LNCAP (cell line): ENCODE measurements at regions not wholly inside any gene's neighbourhood (a gene's known extent, or its start where the extent isn't known, plus 50 kb on each side); places are given as distances from the start of the nearest gene placed in this dataset.

Source experiments
- TF ChIP-seq, protein P1 (sequence below): fragments of 450-650 bp; IDR thresholded peaks from 2 replicates; pipeline ENCODE4 v1.5.1; 2017; ENCODE audit warnings: mild to moderate bottlenecking

DNA sequence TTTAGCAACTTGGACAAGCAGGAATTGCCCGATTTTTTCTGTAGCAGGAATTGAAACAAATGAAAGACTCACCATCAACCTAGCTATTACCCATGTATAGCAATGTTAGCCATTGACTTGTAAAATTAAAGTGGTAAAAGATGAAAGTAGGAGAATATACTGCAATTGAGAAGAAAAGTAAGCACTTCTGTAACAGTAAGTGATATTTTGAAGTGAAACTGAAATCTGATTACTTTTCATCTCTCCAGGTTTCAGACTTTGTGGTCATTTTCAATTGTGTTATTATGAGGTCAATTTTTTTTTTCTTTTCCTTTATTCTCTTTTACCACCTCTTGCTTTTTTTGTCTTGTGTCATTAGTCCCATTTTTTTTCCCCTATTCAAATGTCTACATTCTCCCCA is 1078.2 kb downstream of the ZPLD1 start:
- TF ChIP-seq, protein P1, sequence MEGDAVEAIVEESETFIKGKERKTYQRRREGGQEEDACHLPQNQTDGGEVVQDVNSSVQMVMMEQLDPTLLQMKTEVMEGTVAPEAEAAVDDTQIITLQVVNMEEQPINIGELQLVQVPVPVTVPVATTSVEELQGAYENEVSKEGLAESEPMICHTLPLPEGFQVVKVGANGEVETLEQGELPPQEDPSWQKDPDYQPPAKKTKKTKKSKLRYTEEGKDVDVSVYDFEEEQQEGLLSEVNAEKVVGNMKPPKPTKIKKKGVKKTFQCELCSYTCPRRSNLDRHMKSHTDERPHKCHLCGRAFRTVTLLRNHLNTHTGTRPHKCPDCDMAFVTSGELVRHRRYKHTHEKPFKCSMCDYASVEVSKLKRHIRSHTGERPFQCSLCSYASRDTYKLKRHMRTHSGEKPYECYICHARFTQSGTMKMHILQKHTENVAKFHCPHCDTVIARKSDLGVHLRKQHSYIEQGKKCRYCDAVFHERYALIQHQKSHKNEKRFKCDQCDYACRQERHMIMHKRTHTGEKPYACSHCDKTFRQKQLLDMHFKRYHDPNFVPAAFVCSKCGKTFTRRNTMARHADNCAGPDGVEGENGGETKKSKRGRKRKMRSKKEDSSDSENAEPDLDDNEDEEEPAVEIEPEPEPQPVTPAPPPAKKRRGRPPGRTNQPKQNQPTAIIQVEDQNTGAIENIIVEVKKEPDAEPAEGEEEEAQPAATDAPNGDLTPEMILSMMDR = no peak

GRCh38 chr3:103515116-103515515 is 1080.3 kb downstream of the ZPLD1 start:
- TF ChIP-seq, protein P1 = no peak

DNA sequence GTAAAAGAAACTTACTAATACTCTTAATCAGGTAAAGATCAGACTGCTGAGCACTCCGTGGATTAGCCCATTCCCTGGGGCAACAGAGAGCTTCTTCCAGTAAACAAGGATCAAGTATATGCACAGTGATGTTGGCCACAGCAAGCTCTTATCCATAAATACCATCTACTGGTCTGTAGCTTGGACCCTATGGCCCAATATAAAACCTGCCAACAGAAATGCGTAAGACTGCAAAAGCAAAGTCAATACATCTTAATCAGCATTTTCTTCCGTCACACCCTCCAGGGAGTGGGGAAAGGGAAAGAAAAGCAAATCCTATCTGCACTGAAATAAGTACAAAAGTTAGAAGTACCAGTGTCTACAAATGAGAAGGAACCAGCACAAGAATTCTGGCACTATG is 1082.1 kb downstream of the ZPLD1 start:
- TF ChIP-seq, protein P1 = no peak

- TF ChIP-seq, protein P1 = no peak
Measured at GRCh38 chr3:103532986-103533385, 1098.2 kb downstream of the ZPLD1 start.

DNA sequence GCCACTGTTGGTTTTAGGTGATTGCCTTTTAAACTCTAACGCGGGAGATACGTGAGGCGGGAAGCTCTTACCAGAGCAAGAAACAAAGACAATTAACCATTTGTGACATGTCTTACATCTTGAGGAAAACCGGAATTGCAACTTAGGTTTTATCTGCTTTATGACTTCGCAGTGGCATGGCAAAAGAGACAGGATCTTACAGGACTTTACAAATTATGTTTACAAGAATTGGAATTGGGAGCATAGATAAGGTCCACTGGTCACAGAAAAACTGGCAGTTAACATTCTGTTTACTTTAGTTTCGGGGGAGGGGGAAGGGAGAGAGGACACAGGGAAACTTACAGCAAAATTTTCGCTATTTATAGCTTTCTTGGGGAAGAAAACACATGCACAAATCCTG is 1119.6 kb downstream of the ZPLD1 start:
- TF ChIP-seq, protein P1 = no peak

GRCh38 chr3:103585809-103586208 is 1151.0 kb downstream of the ZPLD1 start:
- TF ChIP-seq, protein P1 = no peak

DNA sequence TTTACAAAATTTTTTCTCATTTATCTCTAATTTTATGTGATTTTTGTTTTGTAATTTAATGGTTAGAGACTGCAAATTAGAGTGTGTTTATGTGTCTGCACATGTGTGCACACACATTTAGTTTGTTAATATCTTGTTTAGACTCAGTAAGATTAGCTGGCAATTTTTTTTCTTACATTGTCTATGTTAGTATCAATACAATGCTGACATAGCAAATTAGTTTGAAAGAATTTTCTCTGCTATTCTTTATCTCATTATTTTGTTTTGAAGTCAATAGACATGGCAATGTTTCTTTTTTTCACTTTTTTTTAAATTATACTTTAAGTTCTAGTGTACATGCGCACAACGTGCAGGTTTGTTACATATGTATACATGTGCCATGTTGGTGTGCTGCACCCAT is 1155.0 kb downstream of the ZPLD1 start:
- TF ChIP-seq, protein P1 = no peak

GRCh38 chr3:103600844-103601243 is 1166.0 kb downstream of the ZPLD1 start:
- TF ChIP-seq, protein P1 = no peak
